Bone marrow (tissue), 2 donors: ENCODE measurements at regions not wholly inside any gene's neighbourhood (a gene's known extent, or its start where the extent isn't known, plus 50 kb on each side); places are given as distances from the start of the nearest gene placed in this dataset.

ENCODE experiments used
- DNase-seq, 2 donors: peaks; one replicate each; lab custom pipeline; 2025; lab: John Stamatoyannopoulos, UW

DNA sequence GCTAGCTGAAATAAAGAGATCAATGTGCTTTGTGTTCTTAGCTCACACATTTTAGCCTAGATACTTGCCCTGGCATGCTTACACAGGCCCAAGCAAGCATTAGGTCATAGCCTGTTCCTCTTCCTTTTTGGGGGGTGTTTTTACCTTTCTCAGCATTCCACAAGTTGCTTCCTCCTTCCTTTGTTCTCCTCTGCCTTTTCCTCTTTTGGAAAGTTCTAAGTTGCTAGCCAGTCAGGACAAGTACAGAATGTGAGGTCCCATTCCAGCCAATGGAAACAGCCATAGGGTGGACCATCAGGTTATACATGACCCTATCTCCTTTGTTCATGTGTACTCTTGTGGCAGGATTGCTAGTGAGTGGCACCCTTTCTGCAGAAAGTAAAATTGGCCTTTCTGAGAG is 154.9 kb downstream of the RASSF9 start:
- no peak for DNase-seq

DNA sequence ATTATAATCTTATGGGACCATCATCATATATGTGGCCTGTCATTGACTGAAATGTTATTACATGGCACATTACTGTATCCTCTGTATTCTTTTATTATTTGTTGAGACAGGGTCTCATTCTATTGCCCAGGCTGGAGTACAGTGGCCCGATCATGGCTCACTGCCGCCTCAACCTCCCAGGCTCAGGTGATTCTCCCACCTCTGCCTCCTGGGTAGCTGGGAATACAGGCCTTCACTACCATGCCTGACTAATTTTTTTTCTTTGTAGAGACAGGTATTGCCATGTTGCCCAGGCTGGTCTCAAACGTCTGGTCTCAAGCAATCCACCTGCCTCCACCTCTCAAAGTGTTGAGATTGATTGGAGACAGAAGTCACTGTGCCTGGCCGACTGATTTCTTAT is 153.2 kb downstream of the RASSF9 start:
- DNase-seq, result no peak

DNA sequence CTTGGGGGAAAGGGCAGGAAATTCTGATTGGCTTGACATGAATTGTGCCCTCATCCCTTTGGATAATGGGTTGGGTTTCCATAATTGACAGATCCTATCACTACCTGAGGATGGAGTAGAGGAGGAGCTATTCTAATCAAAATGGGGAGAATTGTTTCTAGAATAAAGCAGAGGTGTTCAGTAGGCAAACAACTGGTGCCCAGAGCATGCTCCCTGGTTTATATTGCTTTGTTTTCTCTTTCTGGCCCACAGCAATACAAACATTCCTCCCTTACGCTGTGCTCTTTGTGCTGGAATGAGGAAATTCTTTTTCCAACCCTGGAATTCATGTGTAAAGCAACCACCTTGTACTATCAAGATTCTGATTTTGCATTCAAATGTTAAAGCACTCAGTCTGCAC is 147.4 kb downstream of the RASSF9 start:
- no peak for DNase-seq

DNA sequence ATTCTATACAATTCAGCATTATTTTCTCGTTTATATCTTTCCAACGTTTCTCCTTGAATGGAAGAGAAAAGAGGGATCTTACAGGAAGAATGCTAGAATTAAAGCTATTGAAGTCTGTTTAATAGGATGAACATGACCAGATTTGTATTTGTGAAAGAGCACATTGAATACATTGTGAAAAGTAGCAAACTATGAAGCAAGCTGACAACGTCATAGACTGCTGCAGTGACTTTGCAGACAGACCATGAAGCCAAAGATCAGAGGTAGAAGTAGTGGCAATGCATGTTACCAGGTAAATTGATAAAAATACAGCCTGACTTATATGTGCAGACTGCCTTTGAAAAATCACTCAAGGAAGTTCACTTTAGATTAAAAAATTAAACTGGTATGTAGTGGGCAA is 146.1 kb downstream of the RASSF9 start:
- DNase-seq, result no peak

DNA sequence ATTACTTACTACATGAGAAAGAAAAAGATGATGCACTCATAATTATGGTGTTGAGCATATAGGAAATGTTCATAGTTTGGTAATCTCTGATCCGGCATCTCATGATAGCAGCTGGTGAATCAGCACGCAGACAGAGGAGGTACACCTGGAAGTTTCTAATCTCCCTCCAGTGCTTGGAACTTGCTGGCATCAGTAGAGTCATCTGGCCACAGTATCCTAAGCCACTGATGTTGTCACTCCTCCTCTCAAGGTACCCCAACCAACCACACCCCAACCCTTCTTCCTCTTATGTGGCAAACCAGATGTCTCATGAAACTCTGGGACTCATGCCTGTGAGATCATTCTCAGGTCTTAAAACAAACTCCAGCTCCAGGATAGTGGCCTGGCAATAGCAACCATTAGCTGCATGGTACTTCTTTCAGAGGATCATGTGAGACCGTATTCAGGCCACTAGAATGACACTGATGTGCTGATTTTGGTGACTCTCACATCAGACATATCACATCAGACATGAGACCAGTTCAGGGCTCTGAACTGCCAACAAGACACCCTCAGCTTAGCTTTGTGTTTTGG is 143.0 kb downstream of the RASSF9 start:
- no peak for DNase-seq

DNA sequence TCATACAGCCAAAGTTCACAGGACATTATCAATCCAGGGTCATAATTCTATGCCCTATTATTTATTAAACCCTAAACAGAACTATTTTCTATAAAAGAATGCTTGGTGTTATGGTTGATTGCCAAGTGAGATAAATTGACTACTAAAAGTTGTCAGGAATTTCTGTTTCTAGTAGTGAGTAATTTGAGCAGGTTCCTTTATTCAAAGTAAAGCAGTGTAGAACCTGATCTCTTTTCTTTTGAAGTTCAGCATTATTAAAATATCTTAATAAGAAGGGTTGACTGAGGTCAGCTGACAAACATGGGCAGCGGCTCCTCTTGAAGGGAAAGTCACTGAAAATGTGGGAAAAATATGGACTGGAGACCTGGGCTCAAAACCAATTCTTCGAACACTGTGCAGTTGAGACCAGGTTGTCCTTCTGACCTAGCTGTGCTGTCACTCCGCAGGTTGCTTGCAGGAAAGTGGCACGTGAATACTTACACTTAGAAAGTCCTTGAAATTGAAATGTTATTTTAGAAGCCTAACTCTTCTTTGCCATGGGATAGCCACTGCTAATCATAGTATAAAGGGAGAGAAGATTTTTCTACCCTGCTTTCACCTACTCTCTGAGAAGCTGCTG is 141.0 kb downstream of the RASSF9 start:
- no peak for DNase-seq

DNA sequence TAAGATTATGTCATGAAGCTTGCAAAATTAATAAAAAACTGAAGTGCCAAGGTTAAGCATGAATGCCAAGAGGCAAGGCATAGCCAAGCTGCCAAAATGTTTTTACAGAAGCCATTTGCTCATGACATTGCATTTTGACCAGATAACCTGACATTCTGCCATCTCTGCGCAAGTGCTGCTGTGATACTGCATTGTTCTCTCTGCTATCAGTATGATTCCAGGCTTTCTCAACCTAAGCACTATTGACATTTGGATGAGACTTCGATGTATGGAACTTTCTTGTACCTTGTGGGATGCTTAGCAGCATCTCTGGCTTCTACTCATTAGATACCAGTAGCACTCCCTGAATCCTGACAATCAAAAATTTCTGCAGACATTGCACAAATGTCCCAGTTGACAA is 139.2 kb downstream of the RASSF9 start:
- no peak for DNase-seq

DNA sequence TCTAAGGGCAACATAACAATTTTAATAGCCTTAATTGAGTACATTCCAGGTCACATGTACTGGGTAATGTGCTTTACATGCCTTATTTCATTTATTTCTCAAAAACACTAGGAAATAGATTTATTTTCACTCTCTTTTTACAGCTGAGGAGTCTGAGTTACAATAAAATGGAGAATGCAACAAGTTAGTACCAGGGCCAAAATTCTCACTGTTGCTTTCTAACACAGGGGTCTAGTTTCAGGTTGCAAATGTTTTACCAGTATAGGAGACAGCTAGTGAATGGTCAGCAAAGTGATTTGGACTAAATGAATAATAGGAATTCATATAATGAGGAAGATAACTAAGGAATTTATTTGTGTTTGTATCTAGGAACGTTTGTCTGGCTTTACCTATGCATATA is 137.3 kb downstream of the RASSF9 start:
- no peak for DNase-seq

DNA sequence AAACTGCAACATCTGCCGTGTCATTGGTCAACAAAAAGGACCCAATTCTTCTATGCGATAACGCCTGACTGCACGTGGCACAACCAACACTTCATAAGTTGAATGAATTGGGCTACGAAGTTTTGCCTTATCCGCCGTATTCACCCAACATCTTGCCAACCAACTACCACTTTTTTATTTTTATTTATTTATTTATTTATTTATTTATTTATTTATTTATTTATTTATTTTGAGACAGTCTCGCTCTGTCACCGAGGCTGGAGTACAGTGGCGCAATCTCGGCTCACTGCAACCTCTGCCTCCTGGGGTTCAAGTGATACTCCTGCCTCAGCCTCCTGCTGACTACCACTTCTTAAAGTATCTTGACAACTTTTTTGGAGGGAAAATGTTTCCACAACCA is 127.4 kb downstream of the RASSF9 start:
- DNase-seq, result no peak

DNA sequence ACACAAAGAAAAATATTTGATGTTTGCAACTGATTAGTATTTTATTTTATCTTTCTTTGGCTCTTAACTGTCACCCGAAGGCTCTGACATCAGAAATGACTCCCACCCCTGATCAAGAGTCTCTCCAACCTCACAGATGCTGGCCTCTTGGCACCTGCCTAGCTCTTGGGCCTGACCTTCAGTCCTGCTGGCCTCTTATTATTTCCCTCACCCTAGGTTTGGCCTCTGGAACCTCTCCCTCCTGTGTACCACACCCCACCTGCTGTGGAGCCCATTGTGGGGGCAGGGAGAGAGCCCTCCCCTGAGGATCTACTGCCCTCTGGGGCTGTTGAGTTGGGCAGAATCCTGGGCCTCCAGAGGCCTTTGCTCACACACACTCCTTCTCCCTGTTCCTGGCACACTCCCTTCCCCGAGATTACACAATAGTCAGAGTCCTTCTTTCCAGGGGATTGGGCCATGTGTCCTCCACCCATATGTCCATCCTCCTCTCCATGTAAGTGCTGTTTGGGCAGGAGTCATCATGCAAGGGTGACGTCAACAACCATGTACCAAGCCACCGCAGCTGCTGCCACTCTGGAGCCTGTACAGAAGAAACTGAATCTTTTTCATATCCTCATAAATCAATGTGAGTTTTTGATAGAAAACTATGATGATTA is 124.3 kb downstream of the RASSF9 start:
- no peak for DNase-seq

DNA sequence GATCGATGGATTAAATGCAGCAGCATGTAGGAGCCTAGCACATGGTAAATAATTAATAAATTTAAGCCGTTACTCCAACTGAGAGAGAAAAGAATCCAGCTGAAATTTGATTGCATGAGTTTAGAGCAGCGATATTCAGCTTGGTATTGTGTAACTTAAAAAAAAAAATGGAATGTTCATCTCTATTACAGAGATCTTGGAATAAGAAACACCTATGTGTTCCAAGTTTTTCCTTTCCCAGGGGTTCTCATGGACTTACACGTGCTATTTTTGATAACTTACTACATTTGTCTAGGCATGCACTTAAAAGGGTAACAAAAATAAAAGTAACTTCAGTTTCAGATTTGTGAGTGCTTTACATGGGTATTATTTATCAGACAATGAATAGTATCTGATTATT is 122.8 kb downstream of the RASSF9 start:
- no peak for DNase-seq

DNA sequence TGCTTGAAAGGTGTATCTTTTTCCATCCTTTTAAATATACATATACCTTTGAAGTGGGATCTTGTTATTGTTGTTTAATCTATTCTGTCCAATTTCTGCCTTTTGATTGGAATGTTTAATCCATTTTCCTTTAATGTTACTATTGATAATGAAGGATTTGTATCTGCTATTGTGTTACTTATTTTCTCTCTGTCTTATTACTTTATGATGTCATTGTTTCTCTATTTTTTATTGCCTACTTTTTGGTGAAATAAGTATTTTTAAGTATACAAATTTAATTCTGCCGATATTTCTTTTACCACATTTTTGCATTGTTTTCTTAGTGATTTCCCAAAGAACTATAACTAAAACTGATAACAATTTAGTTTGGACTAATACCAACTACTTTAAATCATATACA is 121.8 kb downstream of the RASSF9 start:
- no peak for DNase-seq

DNA sequence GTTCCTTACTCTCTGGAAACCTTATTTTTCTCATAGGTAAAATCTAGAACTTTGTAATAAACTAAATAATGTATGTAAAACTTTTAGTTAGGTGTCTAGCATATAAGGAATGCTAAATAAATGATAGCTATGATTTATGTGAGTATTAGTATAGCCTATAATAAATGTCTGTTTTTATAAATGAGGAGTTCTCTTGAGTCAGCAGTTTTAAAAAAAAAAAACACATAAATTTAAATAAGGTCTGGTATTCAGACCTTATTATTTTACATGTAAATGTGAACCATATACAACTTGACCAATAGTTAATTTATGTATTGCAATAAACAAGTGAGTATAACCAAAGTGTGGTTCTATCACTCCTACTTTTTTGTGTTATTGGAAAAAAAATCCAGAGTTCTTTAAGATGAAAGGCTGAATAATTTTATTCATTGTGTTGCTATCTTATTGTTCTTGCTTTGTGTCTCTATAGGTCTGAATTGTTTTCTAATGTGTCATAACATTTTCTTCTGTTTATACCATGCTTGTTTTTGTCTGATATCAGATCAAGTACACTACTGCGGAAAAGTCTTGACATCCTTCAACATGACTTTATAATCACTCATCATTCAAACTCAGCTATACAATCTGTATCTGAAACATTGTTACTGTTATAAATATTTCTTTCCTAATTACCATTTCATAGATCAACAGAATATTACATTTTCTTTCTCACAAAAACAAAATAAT is 115.7 kb downstream of the RASSF9 start:
- no peak for DNase-seq

DNA sequence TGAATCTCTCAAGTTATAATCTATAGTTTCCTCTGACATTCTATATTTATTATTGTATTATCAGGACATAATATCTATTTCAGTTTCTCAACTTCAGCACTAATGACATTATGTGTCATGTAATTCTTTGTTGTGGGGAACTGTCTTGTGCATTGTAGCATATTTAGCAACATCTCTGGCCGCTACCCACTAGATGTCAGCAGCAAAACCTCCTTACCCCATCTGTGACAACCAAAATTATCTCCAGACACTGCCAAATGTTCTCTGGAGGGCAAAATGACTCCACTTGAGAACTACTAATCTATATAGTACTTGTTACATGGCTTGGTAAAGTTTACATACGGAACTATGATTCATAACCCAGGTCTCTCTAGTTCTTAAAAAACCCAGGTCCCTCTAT is 110.2 kb downstream of the RASSF9 start:
- no peak for DNase-seq

DNA sequence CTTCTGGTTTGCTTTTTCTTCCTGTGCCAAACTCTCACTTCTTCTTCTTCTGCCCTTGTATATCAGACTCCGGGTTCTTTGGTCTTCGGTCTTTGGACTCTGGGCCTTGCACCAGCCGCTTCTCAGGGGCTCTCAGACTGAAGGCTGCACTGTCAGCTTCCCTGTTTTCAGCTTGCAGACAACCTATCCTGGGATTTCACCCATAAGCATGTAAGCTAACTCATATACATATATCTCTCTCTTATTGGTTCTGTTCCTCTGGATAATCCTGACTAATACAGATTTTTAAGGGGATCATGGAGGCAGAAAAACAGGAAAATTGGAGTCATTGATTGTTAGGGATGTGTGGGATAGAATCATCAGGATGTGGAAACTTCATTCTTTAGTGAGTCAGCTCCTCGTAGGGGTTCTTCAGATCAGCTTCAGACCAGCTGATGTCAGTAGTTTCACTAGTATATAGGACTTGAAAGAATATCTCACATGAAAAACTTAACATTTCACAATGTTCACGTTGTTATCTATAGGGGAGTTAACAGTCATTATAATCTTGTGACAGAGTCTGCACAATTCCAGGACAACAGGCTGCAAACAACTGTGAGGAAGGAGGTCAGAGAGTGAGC is 102.9 kb downstream of the RASSF9 start:
- DNase-seq, result no peak

DNA sequence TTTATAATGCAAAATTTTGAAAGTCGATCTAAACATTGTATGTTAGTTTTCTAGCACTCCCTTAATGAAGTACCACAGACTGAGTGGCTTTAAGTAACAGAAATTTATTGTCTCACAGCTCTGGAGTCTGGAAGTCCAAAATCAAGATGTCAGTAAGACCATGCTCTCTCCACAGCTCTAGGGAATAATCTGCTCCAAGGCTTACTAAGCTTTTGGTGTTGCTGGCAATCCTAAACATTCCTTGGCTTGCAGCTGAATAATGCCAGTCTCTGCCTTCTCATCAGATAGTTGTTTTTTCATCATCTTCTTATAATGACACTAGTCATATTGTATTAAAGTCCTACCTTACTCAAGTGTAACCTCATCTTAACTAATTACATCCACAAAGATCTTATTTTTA is 102.2 kb downstream of the RASSF9 start:
- no peak for DNase-seq

DNA sequence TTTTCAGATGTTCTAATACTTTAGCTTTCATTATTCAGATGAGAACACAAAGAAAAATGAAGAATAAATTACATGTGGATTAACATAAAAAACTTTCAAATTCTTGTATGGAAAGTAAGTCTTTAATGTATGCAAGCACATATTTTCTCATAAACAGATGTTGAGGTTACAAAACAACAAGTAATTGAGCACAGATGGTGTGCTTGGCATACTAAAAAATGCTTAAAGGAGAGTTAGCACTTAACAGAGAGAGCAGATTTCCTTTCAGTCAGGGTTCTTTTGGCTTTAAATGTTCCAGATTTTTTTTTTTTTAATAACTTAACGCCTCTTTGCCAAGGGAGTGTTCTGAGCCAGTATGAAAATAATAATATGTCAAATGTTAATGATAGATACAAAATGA is 96.0 kb downstream of the RASSF9 start:
- DNase-seq, result no peak

DNA sequence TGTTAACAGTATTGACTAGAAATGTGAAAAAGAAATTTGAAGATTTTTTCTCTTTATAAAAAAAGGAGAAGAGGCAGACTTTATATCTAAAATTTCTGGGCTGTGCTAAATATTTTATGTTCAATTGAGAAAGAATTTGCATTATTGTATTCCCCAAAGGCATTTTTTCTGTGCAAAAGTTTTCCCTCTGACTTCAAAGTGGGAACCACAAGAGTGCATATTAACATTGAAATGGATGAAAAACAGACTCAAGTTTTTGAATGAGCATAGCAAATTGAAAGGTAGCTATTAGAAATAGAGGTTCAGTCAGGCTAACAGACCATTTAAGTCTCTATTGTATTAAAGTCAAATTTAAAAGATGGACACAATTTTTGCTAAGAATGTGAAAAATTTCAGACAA is 95.2 kb downstream of the RASSF9 start:
- no peak for DNase-seq

DNA sequence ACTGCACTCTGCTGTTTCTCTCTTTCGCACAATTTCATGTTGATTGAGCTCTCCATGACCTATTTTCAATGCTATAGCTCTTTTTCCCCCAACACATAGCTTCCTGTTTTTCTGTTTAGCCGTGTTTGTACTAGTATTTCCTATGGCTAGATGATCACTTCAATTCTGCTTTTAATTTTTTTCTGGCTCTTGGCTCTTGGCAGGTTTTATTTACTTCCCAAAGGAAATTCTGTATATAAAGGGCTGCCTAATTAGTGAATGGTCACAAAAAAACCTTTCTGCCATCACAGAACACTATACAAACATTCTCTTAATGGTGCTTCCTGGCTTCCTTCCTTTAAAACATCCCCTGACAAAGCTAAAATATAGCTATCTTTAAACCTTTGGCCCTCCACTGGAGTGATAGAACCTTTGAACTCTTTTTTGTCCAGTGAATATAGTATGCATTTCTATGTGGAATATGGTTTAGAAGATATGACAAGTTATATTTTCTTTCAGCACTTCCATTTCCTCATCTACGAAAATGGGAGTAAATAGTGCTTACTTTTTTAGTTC is 88.2 kb downstream of the RASSF9 start:
- DNase-seq, result no peak
